WERI-Rb-1 (cell line): ENCODE measurements at regions not wholly inside any gene's neighbourhood (a gene's known extent, or its start where the extent isn't known, plus 50 kb on each side); places are given as distances from the start of the nearest gene placed in this dataset.

Experiments used
- DNase-seq: peaks from one replicate; pipeline ENCODE4 v3.0.0-alpha.2; 2020
- H3K27ac ChIP-seq: fragments of 250-450 bp; sonication (Bioruptor Pico); 2 replicates; pipeline ENCODE4 v1.5.1; 2020; ENCODE audit warnings: mild to moderate bottlenecking, moderate library complexity
- H3K27me3 ChIP-seq: fragments of 250-450 bp; sonication (Bioruptor Pico); 2 replicates; pipeline ENCODE4 v1.5.1; 2021; ENCODE audit warnings: mild to moderate bottlenecking, low read depth, moderate library complexity; ENCODE audit not compliant: insufficient read depth, severe bottlenecking
- H3K36me3 ChIP-seq: fragments of 250-450 bp; sonication (Bioruptor Pico); 2 replicates; pipeline ENCODE4 v1.5.1; 2020; ENCODE audit warnings: mild to moderate bottlenecking, moderate library complexity
- H3K4me3 ChIP-seq: 2 replicates; pipeline ENCODE4 v1.5.1; 2011; ENCODE audit warnings: low read depth, mild to moderate bottlenecking, control low read depth, low read length
- H3K9me3 ChIP-seq: fragments of 250-450 bp; sonication (Bioruptor Pico); 2 replicates; pipeline ENCODE4 v1.5.1; 2021; ENCODE audit warnings: mild to moderate bottlenecking, moderate library complexity; ENCODE audit not compliant: severe bottlenecking
- CTCF ChIP-seq: IDR thresholded peaks from 2 replicates; pipeline ENCODE4 v1.5.1; 2011; ENCODE audit warnings: low read depth, mild to moderate bottlenecking, control low read depth, inconsistent platforms, low read length

DNA sequence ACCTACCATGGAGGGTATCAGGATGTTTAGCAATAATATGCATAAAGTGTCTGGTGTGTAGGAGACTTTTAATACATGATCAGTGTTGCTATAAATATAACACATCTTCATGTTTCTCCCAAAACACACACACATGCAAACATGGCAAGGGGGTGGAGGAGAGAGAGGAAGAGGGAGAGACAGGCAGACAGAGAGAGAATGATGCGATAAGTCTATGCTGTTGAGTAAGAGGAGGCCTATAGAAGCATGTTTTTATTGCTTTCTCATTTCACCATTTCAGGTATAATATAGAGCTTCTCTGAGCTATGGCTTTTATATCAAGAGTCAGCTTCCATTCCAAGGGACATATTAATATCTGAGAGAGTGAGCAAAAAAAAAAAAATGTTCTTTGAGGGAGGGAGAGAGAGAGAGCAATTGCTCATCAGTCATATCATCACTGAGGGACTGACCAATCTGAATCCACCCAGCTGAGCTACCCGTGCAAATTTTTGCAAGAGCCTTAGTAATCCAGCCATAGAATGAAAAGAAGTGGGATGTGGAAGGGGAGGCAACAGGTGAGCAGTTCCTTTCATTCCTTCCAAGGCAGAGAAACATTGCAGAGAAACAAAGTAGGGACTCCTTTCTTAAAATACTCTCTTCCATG, 54.8 kb upstream of the RASSF8 start:
- no peaks in the 10 kb centered on the region for H3K27me3 ChIP-seq
- no peaks in the 10 kb centered on the region for H3K9me3 ChIP-seq
- no peak overlapping the region for H3K27ac ChIP-seq
- no peaks in the 10 kb centered on the region for H3K36me3 ChIP-seq
- TF ChIP-seq CTCF, result no peak
- no peak overlapping the region for H3K4me3 ChIP-seq
- DNase-seq, result no peak

DNA sequence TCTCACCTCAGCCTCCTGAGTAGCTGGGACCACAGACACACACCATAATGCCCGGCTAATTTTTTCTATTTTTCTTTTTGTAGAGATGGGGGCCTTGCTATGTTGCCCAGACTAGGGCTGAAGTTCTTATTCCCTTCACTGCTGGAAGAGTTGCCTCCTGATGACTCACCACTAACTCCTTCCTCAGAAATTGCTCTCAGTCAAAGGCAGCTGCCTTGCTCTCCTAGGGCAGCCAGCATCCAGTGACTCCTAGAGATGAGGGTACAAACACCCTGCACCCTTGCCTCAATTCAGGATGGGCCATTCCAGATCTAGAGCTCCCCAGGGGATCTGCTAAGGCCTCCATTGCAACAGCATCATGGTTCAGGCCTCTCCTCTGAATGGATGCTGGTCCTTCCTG, 54.0 kb upstream of the RASSF8 start:
- Histone ChIP-seq H3K27me3 (no peaks in the 10 kb centered on the region), H3K4me3 (no peak overlapping the region), H3K9me3 (no peaks in the 10 kb centered on the region), H3K36me3 (no peaks in the 10 kb centered on the region), H3K27ac (no peak overlapping the region)
- TF ChIP-seq CTCF, result no peak
- DNase-seq, result no peak

GRCh38 chr12:25906651-25907340, 51.7 kb upstream of the RASSF8 start:
- no peaks in the 10 kb centered on the region for H3K27me3 ChIP-seq
- H3K36me3 ChIP-seq, result no peaks in the 10 kb centered on the region
- no peak for DNase-seq
- no peak overlapping the region for H3K27ac ChIP-seq
- TF ChIP-seq CTCF, result no peak
- H3K9me3 ChIP-seq, result no peaks in the 10 kb centered on the region
- no peak overlapping the region for H3K4me3 ChIP-seq
